ENCODE measurements at regions not wholly inside any gene's neighbourhood (a gene's known extent, or its start where the extent isn't known, plus 50 kb on each side); places are given as distances from the start of the nearest gene placed in this dataset.

GRCh38 chr6:141675957-141676356 lies 456.8 kb upstream of the GJE1 start:
- no peak for TF ChIP-seq ZNF24 (IDR thresholded peaks at IDR 0.05)
- TF ChIP-seq ARNT (IDR thresholded peaks at IDR 0.05), result no peak
- no peak for TF ChIP-seq HIVEP1 (CRISPR knock-in tag; IDR thresholded peaks at IDR 0.05)
- TF ChIP-seq, protein P1, sequence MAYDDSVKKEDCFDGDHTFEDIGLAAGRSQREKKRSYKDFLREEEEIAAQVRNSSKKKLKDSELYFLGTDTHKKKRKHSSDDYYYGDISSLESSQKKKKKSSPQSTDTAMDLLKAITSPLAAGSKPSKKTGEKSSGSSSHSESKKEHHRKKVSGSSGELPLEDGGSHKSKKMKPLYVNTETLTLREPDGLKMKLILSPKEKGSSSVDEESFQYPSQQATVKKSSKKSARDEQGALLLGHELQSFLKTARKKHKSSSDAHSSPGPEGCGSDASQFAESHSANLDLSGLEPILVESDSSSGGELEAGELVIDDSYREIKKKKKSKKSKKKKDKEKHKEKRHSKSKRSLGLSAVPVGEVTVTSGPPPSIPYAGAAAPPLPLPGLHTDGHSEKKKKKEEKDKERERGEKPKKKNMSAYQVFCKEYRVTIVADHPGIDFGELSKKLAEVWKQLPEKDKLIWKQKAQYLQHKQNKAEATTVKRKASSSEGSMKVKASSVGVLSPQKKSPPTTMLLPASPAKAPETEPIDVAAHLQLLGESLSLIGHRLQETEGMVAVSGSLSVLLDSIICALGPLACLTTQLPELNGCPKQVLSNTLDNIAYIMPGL (CRISPR knock-in tag; IDR thresholded peaks at IDR 0.05), result no peak
- TF ChIP-seq MTA2 (IDR thresholded peaks at IDR 0.05; ENCODE audit: low read depth), result no peak
- TF ChIP-seq ILK (tag; IDR thresholded peaks at IDR 0.05; ENCODE audit: borderline replicate concordance, low read depth), result no peak
- TF ChIP-seq CEBPB (tag; IDR thresholded peaks at IDR 0.05), result no peak
- TF ChIP-seq, protein P2, sequence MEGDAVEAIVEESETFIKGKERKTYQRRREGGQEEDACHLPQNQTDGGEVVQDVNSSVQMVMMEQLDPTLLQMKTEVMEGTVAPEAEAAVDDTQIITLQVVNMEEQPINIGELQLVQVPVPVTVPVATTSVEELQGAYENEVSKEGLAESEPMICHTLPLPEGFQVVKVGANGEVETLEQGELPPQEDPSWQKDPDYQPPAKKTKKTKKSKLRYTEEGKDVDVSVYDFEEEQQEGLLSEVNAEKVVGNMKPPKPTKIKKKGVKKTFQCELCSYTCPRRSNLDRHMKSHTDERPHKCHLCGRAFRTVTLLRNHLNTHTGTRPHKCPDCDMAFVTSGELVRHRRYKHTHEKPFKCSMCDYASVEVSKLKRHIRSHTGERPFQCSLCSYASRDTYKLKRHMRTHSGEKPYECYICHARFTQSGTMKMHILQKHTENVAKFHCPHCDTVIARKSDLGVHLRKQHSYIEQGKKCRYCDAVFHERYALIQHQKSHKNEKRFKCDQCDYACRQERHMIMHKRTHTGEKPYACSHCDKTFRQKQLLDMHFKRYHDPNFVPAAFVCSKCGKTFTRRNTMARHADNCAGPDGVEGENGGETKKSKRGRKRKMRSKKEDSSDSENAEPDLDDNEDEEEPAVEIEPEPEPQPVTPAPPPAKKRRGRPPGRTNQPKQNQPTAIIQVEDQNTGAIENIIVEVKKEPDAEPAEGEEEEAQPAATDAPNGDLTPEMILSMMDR (IDR thresholded peaks at IDR 0.05 in 2 of 3, conservative IDR thresholded peaks at IDR 0.05 in 1 of 3; ENCODE audit: insufficient read depth in 2 of 3, low read depth in 1 of 3, low read length in 3 of 3), result no peak

Data from K562 (cell line).